HL-60 (cell line): ENCODE measurements at regions not wholly inside any gene's neighbourhood (a gene's known extent, or its start where the extent isn't known, plus 50 kb on each side); places are given as distances from the start of the nearest gene placed in this dataset.

Source experiments
- CTCF ChIP-seq: IDR thresholded peaks from one replicate; pipeline ENCODE4 v1.5.1; 2011; ENCODE audit warnings: low read length, control low read depth, inconsistent platforms; ENCODE audit not compliant: insufficient read depth
- TF ChIP-seq, protein P1 (sequence below): IDR thresholded peaks from 2 replicates; pipeline ENCODE4 v1.6.1; 2012; ENCODE audit warnings: low read depth; ENCODE audit not compliant: insufficient replicate concordance

DNA sequence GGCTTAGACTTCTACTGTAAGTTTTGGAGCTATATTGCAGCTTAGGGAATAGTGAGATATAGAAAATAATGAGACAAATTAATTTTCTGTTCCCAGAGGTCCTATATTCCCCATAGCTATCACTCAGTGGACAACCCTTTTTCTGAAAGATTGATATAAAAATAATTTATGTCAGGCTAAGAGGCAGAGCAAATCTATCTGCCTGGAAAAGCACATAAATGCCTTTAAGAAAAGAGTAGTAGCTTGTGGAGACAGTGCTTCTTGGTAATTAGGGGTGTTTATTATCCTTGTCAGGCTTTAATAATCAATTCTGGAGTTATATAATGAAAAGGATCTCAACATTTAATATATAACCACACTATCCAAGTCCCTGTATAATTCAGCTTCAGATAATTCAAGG is 1162.8 kb upstream of the PCDH20 start:
- TF ChIP-seq CTCF, result no peak
- TF ChIP-seq, protein P1, sequence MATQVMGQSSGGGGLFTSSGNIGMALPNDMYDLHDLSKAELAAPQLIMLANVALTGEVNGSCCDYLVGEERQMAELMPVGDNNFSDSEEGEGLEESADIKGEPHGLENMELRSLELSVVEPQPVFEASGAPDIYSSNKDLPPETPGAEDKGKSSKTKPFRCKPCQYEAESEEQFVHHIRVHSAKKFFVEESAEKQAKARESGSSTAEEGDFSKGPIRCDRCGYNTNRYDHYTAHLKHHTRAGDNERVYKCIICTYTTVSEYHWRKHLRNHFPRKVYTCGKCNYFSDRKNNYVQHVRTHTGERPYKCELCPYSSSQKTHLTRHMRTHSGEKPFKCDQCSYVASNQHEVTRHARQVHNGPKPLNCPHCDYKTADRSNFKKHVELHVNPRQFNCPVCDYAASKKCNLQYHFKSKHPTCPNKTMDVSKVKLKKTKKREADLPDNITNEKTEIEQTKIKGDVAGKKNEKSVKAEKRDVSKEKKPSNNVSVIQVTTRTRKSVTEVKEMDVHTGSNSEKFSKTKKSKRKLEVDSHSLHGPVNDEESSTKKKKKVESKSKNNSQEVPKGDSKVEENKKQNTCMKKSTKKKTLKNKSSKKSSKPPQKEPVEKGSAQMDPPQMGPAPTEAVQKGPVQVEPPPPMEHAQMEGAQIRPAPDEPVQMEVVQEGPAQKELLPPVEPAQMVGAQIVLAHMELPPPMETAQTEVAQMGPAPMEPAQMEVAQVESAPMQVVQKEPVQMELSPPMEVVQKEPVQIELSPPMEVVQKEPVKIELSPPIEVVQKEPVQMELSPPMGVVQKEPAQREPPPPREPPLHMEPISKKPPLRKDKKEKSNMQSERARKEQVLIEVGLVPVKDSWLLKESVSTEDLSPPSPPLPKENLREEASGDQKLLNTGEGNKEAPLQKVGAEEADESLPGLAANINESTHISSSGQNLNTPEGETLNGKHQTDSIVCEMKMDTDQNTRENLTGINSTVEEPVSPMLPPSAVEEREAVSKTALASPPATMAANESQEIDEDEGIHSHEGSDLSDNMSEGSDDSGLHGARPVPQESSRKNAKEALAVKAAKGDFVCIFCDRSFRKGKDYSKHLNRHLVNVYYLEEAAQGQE, result no peak
